Tibial nerve (tissue), 4 donors: ENCODE measurements at regions not wholly inside any gene's neighbourhood (a gene's known extent, or its start where the extent isn't known, plus 50 kb on each side); places are given as distances from the start of the nearest gene placed in this dataset.

Experiments used
- DNase-seq, 2 donors: peaks; one replicate each; pipeline ENCODE4 v3.0.0-alpha.2; 2019; ENCODE audit warnings: low spot score in 2 of 2
- H3K27ac ChIP-seq, 4 donors: fragments of 200-600 bp; sonication (generic) in 3 of 4; one replicate each; pipeline ENCODE4 v1.5.1; 2017 to 2019; ENCODE audit warnings: mild to moderate bottlenecking in 1 of 4
- H3K27me3 ChIP-seq, 2 donors: fragments of 200-600 bp; sonication (generic) in 1 of 2; one replicate each; pipeline versions ENCODE4 v1.5.1 to v1.6.0; 2017 to 2019
- H3K36me3 ChIP-seq, 3 donors: fragments of 200-600 bp; sonication (generic); one replicate each; pipeline ENCODE4 v1.5.1; 2018 to 2019
- H3K4me1 ChIP-seq, 4 donors: fragments of 200-600 bp; sonication (generic) in 3 of 4; one replicate each; pipeline ENCODE4 v1.5.1; 2017 to 2019
- H3K4me3 ChIP-seq, 4 donors: fragments of 200-600 bp; sonication (generic) in 3 of 4; one replicate each; pipeline ENCODE4 v1.5.1; 2017 to 2019; ENCODE audit warnings: mild to moderate bottlenecking in 1 of 4, moderate library complexity in 1 of 4
- H3K9me3 ChIP-seq, 4 donors: fragments of 200-600 bp; sonication (generic) in 3 of 4; one replicate each; pipeline ENCODE4 v1.5.1; 2017 to 2019
- CTCF ChIP-seq, 5 experiments: fragments of 200-600 bp in 3 of 5; fragments of 450-650 bp in 2 of 5; sonication (generic) in 3 of 5; IDR thresholded peaks; one replicate each; pipeline ENCODE4 v1.5.1; 2016 to 2019; ENCODE audit warnings: antibody characterized with exemption in 5 of 5, mild to moderate bottlenecking in 3 of 5, moderate library complexity in 2 of 5
- EP300 ChIP-seq, 2 donors: sonication (generic); formaldehyde crosslinking; IDR thresholded peaks; one replicate each; pipeline ENCODE4 v1.6.1; 2017; ENCODE audit warnings: antibody characterized with exemption in 2 of 2, mild to moderate bottlenecking in 1 of 2
- POLR2A ChIP-seq, 2 donors: fragments of 450-650 bp; IDR thresholded peaks; one replicate each; pipeline ENCODE4 v1.6.1; 2017; ENCODE audit warnings: antibody characterized with exemption in 2 of 2, mild to moderate bottlenecking in 2 of 2, moderate library complexity in 2 of 2
- WGBS, 2 donors: methylation state at CpG; one replicate each; pipeline ENCODE4 v1.1.5; 2018; 5-methylcytosine and 5-hydroxymethylcytosine counted together

- no peak for DNase-seq
- no peak for TF ChIP-seq CTCF (IDR thresholded peaks at IDR 0.05)
- TF ChIP-seq EP300 (IDR thresholded peaks at IDR 0.05) = no peak
- TF ChIP-seq POLR2A (IDR thresholded peaks at IDR 0.05) = no peak
- Histone ChIP-seq H3K36me3 (no peaks in the 10 kb centered on the region), H3K4me3 (no peak overlapping the region), H3K9me3 (peaks cover 0 to 53% (median 0%) of the 10 kb centered on the region in 4 donors), H3K4me1 (no peaks in the 10 kb centered on the region), H3K27ac (no peak overlapping the region), H3K27me3 (no peaks in the 10 kb centered on the region)
- 42 to 47% methylated on average over 3 of the region's 3 CpGs for WGBS, 2 donors
These were observed 2285.8 kb downstream of the TP53TG3F start for GRCh38 chr16:35745191-35745590.

- Histone ChIP-seq H3K36me3 (no peaks in the 10 kb centered on the region), H3K4me1 (no peaks in the 10 kb centered on the region), H3K27me3 (no peaks in the 10 kb centered on the region), H3K4me3 (no peak overlapping the region), H3K27ac (no peak overlapping the region), H3K9me3 (peaks cover 0 to 59% (median 0%) of the 10 kb centered on the region in 4 donors)
- TF ChIP-seq EP300 (IDR thresholded peaks at IDR 0.05) (no peak), POLR2A (IDR thresholded peaks at IDR 0.05) (no peak), CTCF (IDR thresholded peaks at IDR 0.05) (no peak)
- DNase-seq = no peak
- WGBS, 2 donors = 87 to 91% methylated on average over 9 of the region's 9 CpGs
These were observed 2286.4 kb downstream of the TP53TG3F start for GRCh38 chr16:35745821-35746248.

- TF ChIP-seq EP300 (IDR thresholded peaks at IDR 0.05) = no peak
- TF ChIP-seq CTCF (IDR thresholded peaks at IDR 0.05) = no peak
- no peak for TF ChIP-seq POLR2A (IDR thresholded peaks at IDR 0.05)
- Histone ChIP-seq H3K36me3 (no peaks in the 10 kb centered on the region), H3K4me3 (no peak overlapping the region), H3K27me3 (no peaks in the 10 kb centered on the region), H3K27ac (no peak overlapping the region), H3K9me3 (peaks cover 0 to 65% (median 0%) of the 10 kb centered on the region in 4 donors), H3K4me1 (no peaks in the 10 kb centered on the region)
- DNase-seq = no peak
- WGBS, 2 donors = 89 to 91% methylated on average over 17 of the region's 17 CpGs
These were observed 2287.0 kb downstream of the TP53TG3F start for GRCh38 chr16:35746281-35746962.

- Histone ChIP-seq H3K27ac (no peak overlapping the region), H3K36me3 (no peaks in the 10 kb centered on the region), H3K9me3 (peaks cover 0 to 72% (median 0%) of the 10 kb centered on the region in 4 donors), H3K27me3 (no peaks in the 10 kb centered on the region), H3K4me1 (no peaks in the 10 kb centered on the region), H3K4me3 (no peak overlapping the region)
- no peak for DNase-seq
- WGBS, 2 donors = 86 to 90% methylated on average over 18 of the region's 18 CpGs
- TF ChIP-seq CTCF (IDR thresholded peaks at IDR 0.05) (no peak), POLR2A (IDR thresholded peaks at IDR 0.05) (no peak), EP300 (IDR thresholded peaks at IDR 0.05) (no peak)
These were observed 2287.7 kb downstream of the TP53TG3F start for GRCh38 chr16:35746963-35747657.
